GM19023 (cell line): ENCODE measurements at regions not wholly inside any gene's neighbourhood (a gene's known extent, or its start where the extent isn't known, plus 50 kb on each side); places are given as distances from the start of the nearest gene placed in this dataset.

Experiments
- ATAC-seq: cut with Tn5 transposase; IDR thresholded peaks from one replicate; pipeline ENCODE4 v1.9.1; 2021; ENCODE audit warnings: mild to moderate bottlenecking, moderate library complexity; ENCODE audit not compliant: unreplicated experiment

DNA sequence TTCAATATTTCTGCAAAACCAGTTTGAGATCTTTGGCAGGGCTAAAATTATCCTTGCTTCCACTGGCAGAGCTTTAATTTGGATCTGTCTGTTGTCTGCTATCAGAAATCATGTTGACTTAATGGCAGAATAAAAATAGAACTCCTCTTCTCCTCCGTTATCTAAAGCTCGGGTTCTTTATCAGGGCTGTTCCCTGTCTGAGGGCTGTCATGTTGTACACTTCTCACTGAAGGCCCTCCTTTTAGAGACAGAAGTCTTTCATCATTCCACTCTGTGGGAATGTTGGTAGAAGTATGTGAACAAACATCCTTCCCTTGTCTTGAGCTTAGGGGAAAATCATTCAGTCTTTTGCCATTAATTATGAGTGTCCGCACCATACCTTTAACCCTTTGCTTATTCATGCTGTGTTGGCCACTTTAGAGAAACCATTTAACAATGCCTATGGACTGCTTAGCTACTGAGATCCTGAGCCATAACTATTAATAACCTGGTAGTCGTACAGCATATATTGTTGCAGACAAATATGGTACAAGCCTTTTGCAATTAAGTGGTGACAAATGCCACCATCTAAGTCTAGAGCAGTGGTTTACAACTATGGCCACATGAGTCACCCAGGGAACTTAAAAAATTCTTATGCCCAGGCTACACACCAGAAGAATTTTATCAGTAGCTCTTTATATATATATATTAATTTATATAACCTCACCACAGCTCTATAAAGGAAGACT lies 226.0 kb upstream of the TPM1 start:
- ATAC-seq = no peak

DNA sequence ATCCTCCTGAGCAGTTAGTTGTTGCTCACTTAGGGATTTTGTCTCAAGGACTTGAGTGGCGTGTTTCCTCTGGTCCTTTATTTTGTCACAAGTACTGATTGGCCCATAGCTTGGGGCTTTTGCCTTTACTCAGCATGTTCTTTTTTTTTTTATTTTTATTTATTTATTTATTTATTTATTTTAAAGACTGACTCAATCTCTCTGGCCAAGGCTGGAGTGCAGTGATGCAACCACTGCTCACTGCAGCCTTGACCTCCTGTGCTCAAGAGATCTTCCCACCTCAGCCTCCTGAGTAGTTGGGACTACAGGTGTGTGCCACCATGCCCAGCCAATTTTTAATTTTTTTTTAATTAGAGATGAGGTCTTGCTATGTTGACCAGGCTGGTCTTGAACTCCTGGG lies 223.9 kb upstream of the TPM1 start:
- ATAC-seq = no peak

DNA sequence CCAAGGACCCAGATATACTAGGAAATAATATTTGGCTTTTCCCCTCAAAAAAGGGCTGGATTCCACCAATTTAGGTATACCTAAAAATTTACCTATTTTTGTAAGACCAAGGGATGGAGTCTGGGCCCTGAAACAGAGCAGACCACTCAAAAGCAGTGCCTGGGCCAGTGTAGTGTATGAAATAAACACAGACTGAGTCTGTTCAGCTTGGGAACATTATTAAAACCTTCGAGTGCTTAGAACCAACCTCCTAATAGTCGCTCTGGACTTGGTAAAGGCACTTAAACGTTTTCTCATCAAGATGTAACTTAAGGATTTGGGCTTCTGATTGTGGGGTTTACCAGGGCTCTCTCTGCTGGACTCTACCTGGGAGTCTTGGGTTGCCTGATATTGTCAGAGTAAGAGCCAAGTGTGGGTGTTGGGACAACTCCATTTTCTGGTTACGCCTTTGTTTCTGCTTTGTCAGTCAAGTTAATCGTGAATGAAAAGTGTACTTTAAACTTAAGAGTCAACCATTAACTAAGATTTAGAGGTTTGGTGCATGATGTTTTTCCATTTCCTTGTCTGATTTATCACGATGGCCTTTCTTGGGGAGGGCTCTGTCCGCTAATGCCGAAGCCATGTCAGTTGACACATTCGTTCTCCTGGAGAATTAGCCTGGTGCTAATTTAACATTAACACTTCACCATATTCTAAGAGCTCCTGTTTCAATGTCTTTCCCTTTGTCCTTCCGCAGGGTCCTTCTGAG lies 221.0 kb upstream of the TPM1 start:
- no peak for ATAC-seq

DNA sequence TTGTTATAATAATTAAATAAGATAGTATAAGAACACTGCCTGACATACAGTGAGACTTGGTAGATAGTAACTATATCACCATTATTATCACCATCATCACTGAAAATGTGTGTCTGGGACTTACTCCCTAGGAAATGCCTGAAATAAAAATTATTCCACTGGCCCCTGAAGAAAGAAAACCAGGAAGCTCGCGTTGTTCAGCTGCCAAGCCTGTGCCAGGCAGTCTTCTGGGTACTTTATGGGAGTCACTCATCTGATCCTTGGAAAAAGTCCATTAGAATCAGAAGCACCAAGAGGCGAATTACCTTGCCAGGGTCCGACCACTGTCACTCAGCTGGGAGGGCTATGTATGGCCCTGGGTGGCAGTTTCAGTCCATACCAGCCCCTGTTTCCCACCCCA lies 220.3 kb upstream of the TPM1 start:
- no peak for ATAC-seq

DNA sequence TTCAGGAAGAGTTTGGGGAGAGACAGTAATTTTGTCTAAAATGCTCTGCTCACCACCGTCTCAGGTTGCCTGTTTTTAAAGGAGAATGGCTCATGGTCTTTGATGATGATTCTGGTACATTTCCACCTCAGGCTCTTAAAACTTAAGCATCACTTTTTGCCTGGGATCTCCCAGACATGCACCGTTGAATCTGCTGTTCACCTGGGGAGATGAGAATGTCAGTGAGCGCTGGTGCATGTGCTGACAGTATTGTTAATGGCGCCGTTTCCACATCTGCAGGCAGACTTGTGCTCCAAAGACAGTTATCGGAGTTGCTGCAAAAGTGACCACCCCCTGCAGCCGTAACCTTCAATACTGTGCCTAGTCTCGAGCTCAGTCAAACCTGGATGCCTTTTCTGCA lies 219.0 kb upstream of the TPM1 start:
- no peak for ATAC-seq

DNA sequence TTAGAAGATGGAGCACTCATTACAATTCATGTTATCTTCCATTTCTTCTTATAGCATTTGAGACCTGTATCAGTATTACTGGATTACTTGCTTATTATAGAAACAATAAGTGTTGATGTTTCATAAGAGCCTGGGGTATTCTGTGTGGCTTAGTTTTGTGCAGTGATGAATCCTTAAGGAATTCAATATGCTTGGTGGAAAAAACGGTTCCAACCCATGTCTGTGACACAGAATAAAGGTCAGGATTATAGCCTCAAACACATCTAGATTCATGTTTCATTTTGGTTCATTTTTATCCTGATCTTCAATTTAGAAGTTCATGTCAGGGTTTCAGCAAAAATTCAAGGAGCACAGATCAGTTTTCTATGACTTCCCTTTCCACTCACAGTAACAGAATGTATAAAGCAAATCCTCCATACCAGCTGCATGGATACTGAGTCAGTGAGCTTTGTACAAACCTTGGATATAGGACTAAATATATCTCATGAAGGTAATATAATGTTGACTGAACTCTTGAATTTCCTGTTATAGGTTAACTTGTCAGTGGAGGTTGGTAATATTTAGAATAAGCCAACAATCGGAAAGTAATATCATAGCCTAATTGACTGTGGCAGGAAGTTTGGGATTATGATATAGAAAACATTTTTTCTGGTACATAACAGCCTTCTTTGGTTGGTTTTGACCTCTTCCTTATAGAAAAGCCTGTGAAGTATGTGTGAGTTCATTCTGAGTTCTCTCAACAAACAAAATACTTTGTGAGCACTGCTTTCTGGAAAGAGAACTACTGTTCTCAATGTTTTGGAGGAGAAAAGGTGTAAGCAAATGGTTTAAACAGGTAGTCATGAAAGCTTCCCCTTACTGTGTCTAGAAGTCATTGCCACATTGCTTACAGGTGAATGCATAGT lies 218.2 kb upstream of the TPM1 start:
- no peak for ATAC-seq

DNA sequence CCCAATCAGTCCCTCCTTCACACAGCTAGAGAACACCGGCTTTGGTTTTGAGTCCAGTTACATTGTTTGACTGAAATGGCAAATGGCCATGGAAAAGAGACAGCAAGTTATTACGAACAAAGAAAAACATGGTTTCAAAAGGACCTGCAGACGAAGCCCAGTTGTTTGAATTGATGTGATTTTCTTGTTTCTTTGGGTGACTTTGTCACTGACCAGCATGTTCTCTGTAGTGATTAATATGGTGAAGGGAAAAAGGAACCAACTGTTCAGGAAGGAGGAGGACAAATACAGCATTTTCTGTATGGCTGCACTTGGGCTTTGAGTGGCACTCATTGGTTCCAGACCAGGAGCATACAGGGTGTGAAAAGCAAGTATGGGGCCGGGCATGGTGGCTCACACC lies 217.4 kb upstream of the TPM1 start:
- ATAC-seq = no peak

DNA sequence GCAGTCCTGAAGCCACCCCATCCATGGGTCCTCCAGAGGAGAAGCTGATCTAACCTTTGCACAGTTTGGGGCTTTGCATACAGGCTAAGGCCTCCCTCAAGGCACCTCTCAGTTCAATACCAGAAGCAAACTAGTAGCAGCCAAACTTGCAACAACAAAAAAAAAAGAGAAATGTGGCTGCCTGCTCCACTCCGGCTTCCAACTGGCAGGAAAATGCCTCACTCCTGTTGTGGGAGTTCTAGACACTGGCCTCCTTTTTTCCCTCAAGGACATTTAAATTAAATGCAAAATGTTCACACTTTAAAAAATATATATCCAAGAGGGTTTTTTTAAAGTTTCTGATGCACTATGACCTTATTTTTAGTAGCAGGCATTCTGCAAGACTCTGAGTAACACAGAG lies 216.0 kb upstream of the TPM1 start:
- ATAC-seq = no peak

DNA sequence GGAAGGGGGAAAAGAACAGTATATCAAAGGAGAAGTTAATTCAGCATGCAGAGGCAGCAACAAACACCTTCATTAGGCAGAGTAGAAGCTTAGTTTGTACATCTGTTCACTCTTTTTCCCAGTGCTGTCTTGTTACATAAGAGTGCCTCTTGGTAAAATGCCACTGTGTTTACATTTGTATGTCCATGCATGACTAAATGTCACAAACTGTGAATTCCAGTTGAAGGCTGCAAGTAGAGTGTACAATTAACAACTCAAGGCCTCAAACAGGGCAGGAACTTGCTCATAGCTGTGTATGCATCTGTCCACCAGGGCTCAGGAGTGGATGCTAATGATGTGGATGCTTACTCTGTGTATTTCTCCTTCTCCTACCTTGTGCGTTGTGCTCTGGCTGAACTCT lies 214.2 kb upstream of the TPM1 start:
- no peak for ATAC-seq

DNA sequence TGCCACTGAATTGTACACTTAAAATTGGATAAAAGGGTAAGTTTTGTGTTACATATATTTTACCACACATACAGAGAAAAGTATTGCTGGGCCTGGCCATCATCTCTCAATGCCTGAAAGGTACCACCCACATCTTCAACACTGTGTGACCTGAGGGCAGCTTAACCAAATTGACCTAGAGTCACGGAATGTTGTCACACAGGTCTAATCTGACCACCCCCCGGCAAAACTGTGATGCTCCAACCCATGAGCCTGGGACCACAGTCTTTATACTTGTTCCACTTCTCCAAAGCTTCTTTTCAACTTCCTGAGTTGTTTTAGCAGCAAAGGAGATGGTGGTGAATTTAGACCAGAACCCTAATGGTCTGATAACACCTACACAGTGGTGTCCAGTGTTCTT lies 210.3 kb upstream of the TPM1 start:
- ATAC-seq = no peak

DNA sequence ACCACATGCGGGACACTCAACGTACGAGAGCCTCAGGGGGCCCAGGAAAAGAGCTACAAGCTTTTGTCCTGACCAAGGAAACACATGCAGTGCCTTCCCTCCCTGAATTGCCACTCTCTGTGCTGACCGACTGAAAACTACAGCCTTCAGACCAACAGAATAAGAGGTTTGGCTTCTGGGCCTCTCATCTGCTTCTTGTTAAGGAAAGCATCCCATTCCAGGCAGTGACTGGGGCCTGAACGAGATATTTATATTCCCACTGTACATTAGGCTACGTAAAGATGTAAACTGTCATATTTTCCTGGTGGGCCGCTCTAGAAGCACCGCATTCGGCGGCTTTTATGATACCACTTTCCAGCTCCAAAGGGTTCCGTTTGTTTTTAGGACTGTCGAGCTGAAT lies 208.9 kb upstream of the TPM1 start:
- ATAC-seq = no peak

DNA sequence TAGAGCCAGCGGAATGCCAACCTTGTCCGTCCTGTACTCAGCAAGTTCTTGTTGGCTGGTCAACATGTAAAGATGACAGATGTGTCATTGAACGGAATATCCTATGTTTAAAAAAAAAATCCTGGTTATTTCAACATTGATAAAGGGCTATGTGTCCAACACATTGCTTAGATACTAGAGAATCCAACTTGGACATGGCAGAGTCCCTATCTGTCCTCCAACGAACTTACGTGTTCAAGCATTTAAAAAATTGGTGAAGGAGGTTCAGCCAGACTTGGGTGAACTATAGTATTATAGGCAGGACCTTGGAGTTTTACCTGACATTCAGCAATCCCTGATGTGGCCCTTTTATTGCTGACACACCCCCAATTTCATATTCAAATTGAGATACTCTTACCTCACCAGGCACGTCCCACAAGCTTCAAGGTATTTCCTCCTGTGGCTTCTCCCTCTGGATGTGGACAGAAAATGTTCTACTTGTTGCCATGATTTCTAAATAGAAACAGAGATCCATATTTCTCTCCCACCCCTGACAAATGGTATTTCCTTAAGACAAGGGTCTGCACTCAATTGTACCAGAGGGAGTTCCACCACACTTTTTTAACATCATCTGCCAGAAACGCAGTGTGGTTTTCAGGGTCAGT lies 207.7 kb upstream of the TPM1 start:
- ATAC-seq = no peak

DNA sequence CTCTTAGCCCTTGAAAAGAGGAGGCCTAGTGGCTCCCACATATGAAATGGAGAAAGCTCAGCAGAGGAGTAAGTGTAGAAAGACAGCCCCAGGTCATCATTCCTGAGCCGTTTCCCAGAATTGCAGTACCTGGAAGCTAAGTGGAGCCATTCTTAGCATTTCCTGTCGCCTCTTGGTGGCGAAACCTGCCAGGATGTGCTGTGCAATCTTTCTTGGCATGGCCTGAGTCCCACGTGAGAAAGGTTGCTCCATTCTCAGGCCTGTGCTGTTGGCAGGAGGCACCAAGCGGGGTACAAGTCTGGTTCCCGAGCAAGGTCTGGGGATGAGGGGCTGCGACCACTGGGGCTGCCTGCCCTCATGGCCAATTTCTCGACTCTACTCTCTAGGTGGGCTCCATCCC lies 207.2 kb upstream of the TPM1 start:
- no peak for ATAC-seq

DNA sequence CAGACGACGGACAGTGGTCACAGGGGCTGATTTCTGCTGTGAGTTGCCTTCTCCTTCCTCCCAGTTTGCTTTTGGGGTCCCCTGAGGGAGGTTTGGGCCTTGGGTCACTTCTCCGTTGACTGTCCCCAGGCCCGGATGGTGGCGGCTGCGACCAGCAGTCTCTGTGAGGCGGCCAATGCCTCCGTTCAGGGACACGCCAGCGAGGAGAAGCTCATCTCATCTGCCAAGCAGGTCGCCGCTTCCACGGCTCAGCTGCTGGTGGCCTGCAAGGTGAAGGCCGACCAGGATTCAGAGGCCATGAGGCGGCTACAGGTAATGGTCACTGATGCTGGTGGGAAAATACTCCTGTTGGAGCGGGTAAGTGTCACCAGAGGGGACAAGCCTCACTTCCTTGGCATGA lies 206.8 kb upstream of the TPM1 start:
- ATAC-seq = no peak

DNA sequence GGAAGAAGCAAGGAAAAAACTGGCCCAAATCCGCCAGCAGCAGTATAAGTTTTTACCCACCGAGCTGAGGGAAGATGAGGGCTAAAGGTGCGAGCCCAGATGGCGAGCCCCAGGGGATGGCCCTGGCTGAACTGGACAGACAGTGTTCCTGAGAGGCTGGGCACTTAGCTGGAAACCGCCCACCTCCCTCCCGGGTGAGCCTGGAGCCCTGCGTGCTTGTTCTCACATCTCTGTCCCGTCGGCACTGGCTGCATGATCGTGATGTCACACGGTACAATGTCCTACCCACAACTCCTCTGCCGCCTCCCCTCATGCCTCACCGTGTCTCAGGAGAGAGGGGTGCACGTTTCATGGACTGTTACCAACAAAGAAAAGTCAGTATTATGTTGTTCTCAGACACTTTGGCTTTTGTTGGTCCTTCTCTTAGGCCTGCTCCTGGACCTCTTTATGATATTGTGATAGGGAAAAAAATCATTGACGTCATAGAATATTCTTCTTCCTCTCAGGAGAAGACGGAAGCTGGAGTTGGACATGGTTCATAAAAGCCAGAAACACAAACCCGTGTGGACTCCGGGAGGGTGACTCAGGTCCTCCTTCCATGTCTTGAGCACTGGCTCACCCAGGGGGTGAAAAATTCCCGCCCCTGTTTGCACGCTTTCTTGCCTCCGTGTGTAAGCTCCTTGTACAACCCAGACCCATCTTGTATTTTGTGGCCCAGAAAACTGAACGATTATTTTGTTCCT lies 201.8 kb upstream of the TPM1 start:
- no peak for ATAC-seq

DNA sequence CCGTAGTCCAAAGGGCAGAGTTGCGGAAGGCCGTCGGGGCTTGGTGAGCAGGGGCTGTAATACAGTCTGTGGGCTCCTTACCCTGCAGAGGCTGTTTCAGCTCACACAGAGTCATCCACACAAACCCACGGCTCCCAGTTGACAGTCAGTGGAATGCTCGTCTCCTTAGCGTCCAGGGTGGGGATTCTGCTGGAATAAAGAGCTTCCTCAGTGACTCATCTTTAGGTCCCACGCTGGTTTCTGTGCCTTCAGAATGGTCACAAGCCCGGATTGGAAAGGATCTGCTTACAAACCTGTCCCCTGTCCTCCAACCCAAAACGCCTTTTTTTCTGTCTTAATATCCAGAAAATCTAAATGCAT lies 201.3 kb upstream of the TPM1 start:
- no peak for ATAC-seq

DNA sequence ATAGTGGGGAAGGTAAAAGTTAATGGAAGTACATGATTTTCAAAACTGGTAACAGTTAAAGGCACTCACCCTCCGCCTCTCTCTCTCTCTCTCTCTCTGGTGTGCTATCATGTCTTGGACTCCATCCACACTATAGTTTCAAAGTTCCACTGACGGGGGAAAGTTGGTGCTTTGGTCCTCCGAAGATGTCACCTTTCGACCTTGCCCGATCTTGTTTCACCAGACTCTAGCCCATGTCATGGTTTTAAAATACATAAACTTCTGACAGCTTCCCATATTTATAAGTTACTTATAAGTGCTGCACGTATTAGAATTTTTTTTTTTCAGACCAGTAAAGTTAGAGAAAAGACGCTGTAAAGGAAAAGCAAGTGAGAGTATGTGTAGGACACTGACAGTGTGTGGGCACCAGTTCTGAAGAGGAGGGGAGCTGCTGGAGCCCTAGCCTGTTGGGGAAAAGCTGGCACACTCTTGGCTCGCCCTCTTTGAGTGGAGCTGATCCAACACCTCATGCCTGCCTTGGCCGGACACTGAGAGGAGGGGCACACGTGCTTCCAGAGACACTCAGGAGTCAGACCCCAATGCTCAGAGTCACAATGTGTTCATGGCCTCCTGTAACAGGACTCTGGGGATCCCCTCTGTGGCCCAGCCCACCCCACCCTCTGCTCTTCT lies 200.5 kb upstream of the TPM1 start:
- no peak for ATAC-seq

DNA sequence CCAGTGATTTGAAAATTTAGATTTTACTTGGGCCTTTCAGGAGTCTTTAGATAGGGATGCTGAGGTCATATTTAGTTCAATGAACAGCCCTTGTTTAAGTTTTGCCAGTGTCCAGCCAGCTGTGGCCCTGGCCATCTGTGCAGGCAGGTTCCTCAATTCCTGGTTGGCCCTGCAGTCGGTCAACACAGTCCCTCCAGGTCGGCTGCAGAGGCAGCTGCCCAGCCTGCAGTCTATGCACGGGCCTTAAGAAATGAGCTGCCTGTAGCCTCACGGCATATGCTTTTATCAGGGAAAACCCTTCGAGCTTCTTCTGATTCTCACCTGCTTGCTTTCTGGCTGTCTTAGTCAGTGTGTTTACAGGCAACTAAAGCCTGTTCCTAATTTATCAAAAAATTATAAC lies 199.2 kb upstream of the TPM1 start:
- ATAC-seq = no peak

DNA sequence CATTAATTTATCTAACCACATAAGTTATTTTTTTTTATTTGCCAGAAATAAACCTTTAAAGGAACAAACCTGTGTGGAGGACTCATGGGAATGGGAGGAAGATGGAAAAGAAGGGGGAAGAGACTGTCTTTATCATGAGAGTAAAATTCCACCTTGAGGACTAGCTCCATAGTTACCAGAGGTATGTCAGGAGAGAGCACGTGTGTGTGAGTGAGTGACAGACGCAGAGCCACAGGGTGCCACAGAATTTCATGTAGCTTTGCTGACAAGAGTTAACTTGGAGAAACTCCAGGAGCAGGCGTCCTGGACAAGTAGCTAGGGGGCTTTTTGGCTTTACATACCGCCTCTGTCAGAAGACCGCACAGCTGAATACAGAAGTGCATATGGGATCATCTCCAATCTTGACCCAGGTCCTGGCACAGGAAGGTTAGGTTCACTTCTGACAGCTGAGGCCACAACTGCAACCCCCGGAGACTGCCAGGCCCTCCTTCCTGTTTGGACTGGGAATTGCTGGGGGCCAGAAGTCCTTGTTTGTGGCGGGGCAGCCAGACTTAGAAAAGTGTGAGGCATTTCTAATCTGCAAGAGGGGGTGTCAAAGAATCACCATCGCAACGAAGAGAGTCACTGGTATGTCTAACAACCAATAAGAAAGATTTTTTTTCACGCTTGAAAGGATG lies 197.8 kb upstream of the TPM1 start:
- no peak for ATAC-seq
